HCT116 (cell line): ENCODE measurements at regions not wholly inside any gene's neighbourhood (a gene's known extent, or its start where the extent isn't known, plus 50 kb on each side); places are given as distances from the start of the nearest gene placed in this dataset.

Experiments used
- ATAC-seq: fragments of 200-7000 bp; cut with Tn5 transposase; 2 replicates; pipeline ENCODE4 v1.9.1; 2020; ENCODE audit warnings: mild to moderate bottlenecking, moderate library complexity
- BruUV-seq: library from RNA; stranded (reverse); fragments of 400-500 nt; replicated peaks from 2 replicates; lab custom pipeline; 2021; lab: Mats Ljungman, UMichigan
- CTCF ChIA-PET: fragments of 300-600 bp; sonication (Branson Sonifier 250); formaldehyde crosslinking; loops from one replicate; lab custom pipeline; 2021; ENCODE audit warnings: antibody characterized with exemption; lab: Charles Lee
- POLR2A ChIA-PET: fragments of 300-600, 350-600 bp; sonication (Branson Sonifier 250); formaldehyde crosslinking; loops from one replicate; lab custom pipeline; 2021; ENCODE audit warnings: antibody characterized with exemption; lab: Charles Lee
- RAD21 ChIA-PET, 2 experiments: fragments of 300-600 bp; sonication (Branson Sonifier 250); formaldehyde crosslinking; loops; one replicate each; lab custom pipeline; 2023; ENCODE audit warnings: low total read pairs in 2 of 2; ENCODE audit not compliant: uncharacterized antibody in 2 of 2, unreplicated experiment in 2 of 2, low non-redundant PET in 1 of 2; lab: Charles Lee
- DNase-seq: peaks from one replicate; pipeline ENCODE4 v3.0.0-alpha.2; 2010; ENCODE audit warnings: low read depth, low spot score
- H2AFZ ChIP-seq: fragments of 200-600 bp; shearing (Covaris generic), sonication (generic); 2 replicates; pipeline ENCODE4 v1.6.1; 2017; ENCODE audit warnings: low read depth, mixed run types, mixed read lengths, antibody characterized with exemption, low read length; ENCODE audit not compliant: poor library complexity, severe bottlenecking
- H3K27ac ChIP-seq: 2 replicates; pipeline ENCODE4 v1.5.1; 2012; ENCODE audit warnings: low read depth, low read length
- H3K27me3 ChIP-seq: fragments of 200-600 bp; sonication (generic); 2 replicates; pipeline ENCODE4 v1.6.1; 2016; ENCODE audit warnings: mixed run types, low read length, mixed read lengths; ENCODE audit not compliant: insufficient read depth
- H3K36me3 ChIP-seq, 2 experiments: fragments of 200-500 bp in 1 of 2; fragments of 200-600 bp in 1 of 2; sonication (Bioruptor generic) in 1 of 2; sonication (generic) in 1 of 2; 2 replicates each; pipeline versions ENCODE4 v1.5.1 to v1.6.1; 2014 to 2016; ENCODE audit warnings: low read length in 2 of 2, inconsistent platforms in 1 of 2, mixed read lengths in 1 of 2, mixed run types in 1 of 2; ENCODE audit not compliant: insufficient read depth in 2 of 2, control insufficient read depth in 1 of 2
- H3K4me1 ChIP-seq, 2 experiments: fragments of 200-600 bp in 1 of 2; sonication (generic) in 1 of 2; 2 replicates each; pipeline versions ENCODE4 v1.5.1 to v1.6.1; 2012 to 2017; ENCODE audit warnings: low read length in 2 of 2, inconsistent platforms in 1 of 2, mild to moderate bottlenecking in 1 of 2, mixed read lengths in 1 of 2, mixed run types in 1 of 2, moderate library complexity in 1 of 2; ENCODE audit not compliant: insufficient read depth in 2 of 2, control insufficient read depth in 1 of 2
- H3K4me2 ChIP-seq: fragments of 200-600 bp; sonication (generic); 2 replicates; pipeline ENCODE4 v1.6.1; 2017; ENCODE audit warnings: mixed run types, low read length, mixed read lengths
- H3K4me3 ChIP-seq, 2 experiments: fragments of 200-600 bp in 1 of 2; sonication (generic) in 1 of 2; replicated peaks in 1 of 2; 2 replicates each; pipeline ENCODE4 v1.5.1; 2011 to 2016; ENCODE audit warnings: low read length in 2 of 2, control low read depth in 1 of 2, low read depth in 1 of 2, mild to moderate bottlenecking in 1 of 2, mixed read lengths in 1 of 2, mixed run types in 1 of 2
- H3K79me2 ChIP-seq: fragments of 200-600 bp; sonication (generic); 2 replicates; pipeline ENCODE4 v1.6.1; 2017; ENCODE audit warnings: mild to moderate bottlenecking, mixed run types, low read length, moderate library complexity, mixed read lengths; ENCODE audit not compliant: insufficient read depth
- H3K9ac ChIP-seq: fragments of 200-600 bp; sonication (generic); 2 replicates; pipeline ENCODE4 v1.6.1; 2016; ENCODE audit warnings: low read length, mixed read lengths
- H3K9me2 ChIP-seq: fragments of 200-600 bp; sonication (generic), shearing (Covaris generic); 2 replicates; pipeline ENCODE4 v1.6.1; 2017; ENCODE audit warnings: mixed run types, mild to moderate bottlenecking, moderate library complexity; ENCODE audit not compliant: insufficient read depth
- H3K9me3 ChIP-seq, 2 experiments: fragments of 200-500 bp in 1 of 2; fragments of 200-600 bp in 1 of 2; sonication (Bioruptor generic) in 1 of 2; sonication (generic) in 1 of 2; 2 replicates each; pipeline ENCODE4 v1.6.1; 2014 to 2017; ENCODE audit warnings: low read length in 2 of 2, mixed read lengths in 2 of 2, inconsistent platforms in 1 of 2, low read depth in 1 of 2, mild to moderate bottlenecking in 1 of 2, mixed run types in 1 of 2, moderate library complexity in 1 of 2; ENCODE audit not compliant: control insufficient read depth in 1 of 2, insufficient read depth in 1 of 2
- H4K20me1 ChIP-seq: fragments of 200-600 bp; sonication (generic), shearing (Covaris generic); 2 replicates; pipeline ENCODE4 v1.6.1; 2017; ENCODE audit warnings: mixed run types, mild to moderate bottlenecking, moderate library complexity; ENCODE audit not compliant: insufficient read depth
- ATF3 ChIP-seq: IDR thresholded peaks from 2 replicates; pipeline ENCODE4 v1.6.1; 2012
- EZH2 ChIP-seq: fragments of 200-600 bp; sonication (generic); IDR thresholded peaks from 2 replicates; pipeline ENCODE4 v1.6.1; 2017; ENCODE audit warnings: antibody characterized with exemption, mixed run types
- JUND ChIP-seq: IDR thresholded peaks from 2 replicates; pipeline ENCODE4 v1.6.1; 2012
- MAX ChIP-seq: IDR thresholded peaks from 2 replicates; pipeline ENCODE4 v1.6.1; 2012
- POLR2A ChIP-seq: IDR thresholded peaks from 2 replicates; pipeline ENCODE4 v1.7.0; 2011; ENCODE audit warnings: borderline replicate concordance; ENCODE audit not compliant: insufficient read depth, insufficient read length; ENCODE audit errors: extremely low read depth
- POLR2AphosphoS5 ChIP-seq: IDR thresholded peaks from 2 replicates; pipeline ENCODE4 v1.6.1; 2011; ENCODE audit warnings: mild to moderate bottlenecking, low read depth, low read length, moderate library complexity
- REST ChIP-seq: IDR thresholded peaks from 2 replicates; pipeline ENCODE4 v1.6.1; 2012; ENCODE audit warnings: low read depth
- SRF ChIP-seq: IDR thresholded peaks from 2 replicates; pipeline ENCODE4 v1.6.1; 2012; ENCODE audit warnings: low read depth
- ZNF274 ChIP-seq: fragments of 200-500 bp; sonication (Bioruptor generic); IDR thresholded peaks from 2 replicates; pipeline ENCODE4 v1.6.1; 2014; ENCODE audit warnings: mild to moderate bottlenecking, low read depth, low read length, inconsistent platforms
- intact Hi-C: fragments of 100-400 bp; cut with micrococcal nuclease; formaldehyde crosslinking; loops from 2 replicates; pipeline ENCODE4 v1.10.0; 2022

- H3K4me3 ChIP-seq: no peak overlapping the region
- no peaks in the 10 kb centered on the region for H3K36me3 ChIP-seq
- H3K4me2 ChIP-seq: no peak overlapping the region
- TF ChIP-seq ZNF274: no peak
- no peak for DNase-seq
- no peak overlapping the region for H2AFZ ChIP-seq
- BruUV-seq: no TSS peak
- H3K9me3 ChIP-seq: 0 out of 4 replicates have a peak, but pooled peaks cover 0 to 4% of the 10 kb centered on the region in 2 experiments
- H3K27ac ChIP-seq: no peak overlapping the region
- no peaks in the 10 kb centered on the region for H3K9me2 ChIP-seq
- POLR2A ChIA-PET: no interaction called here
- CTCF ChIA-PET: no interaction called here
- RAD21 ChIA-PET: no interaction called here
- no peaks in the 10 kb centered on the region for H3K27me3 ChIP-seq
- no peak for ATAC-seq
- H3K9ac ChIP-seq: no peak overlapping the region
- no peaks in the 10 kb centered on the region for H3K79me2 ChIP-seq
- intact Hi-C loops: no loop called here
- H4K20me1 ChIP-seq: no peaks in the 10 kb centered on the region
- H3K4me1 ChIP-seq: no peaks in the 10 kb centered on the region
Measured at GRCh38 chr13:53188120-53188519, 159.5 kb downstream of the OLFM4 start.

GRCh38 chr13:53189162-53189561 is 160.5 kb downstream of the OLFM4 start:
- Histone ChIP-seq H3K27ac (no peak overlapping the region), H2AFZ (no peak overlapping the region), H3K79me2 (no peaks in the 10 kb centered on the region), H3K4me2 (no peak overlapping the region), H3K36me3 (no peaks in the 10 kb centered on the region), H3K9ac (no peak overlapping the region), H3K27me3 (no peaks in the 10 kb centered on the region), H3K4me3 (no peak overlapping the region), H4K20me1 (no peaks in the 10 kb centered on the region), H3K9me3 (no peaks in the 10 kb centered on the region), H3K9me2 (no peaks in the 10 kb centered on the region), H3K4me1 (no peaks in the 10 kb centered on the region)
- POLR2A ChIA-PET: no interaction called here
- no peak for DNase-seq
- CTCF ChIA-PET: no interaction called here
- no TSS peak for BruUV-seq
- no peak for ATAC-seq
- RAD21 ChIA-PET: no interaction called here
- TF ChIP-seq JUND: no peak
- TF ChIP-seq POLR2AphosphoS5: no peak
- no peak for TF ChIP-seq MAX
- no peak for TF ChIP-seq ATF3
- TF ChIP-seq REST: no peak
- no peak for TF ChIP-seq POLR2A
- TF ChIP-seq EZH2: no peak
- no peak for TF ChIP-seq SRF
- intact Hi-C loops: no loop called here
